Tibial nerve (tissue), 4 donors: ENCODE measurements at regions not wholly inside any gene's neighbourhood (a gene's known extent, or its start where the extent isn't known, plus 50 kb on each side); places are given as distances from the start of the nearest gene placed in this dataset.

Experiments
- EP300 ChIP-seq, 2 donors: sonication (generic); formaldehyde crosslinking; IDR thresholded peaks; one replicate each; pipeline ENCODE4 v1.6.1; 2017; ENCODE audit warnings: antibody characterized with exemption in 2 of 2, mild to moderate bottlenecking in 1 of 2
- POLR2A ChIP-seq, 2 donors: fragments of 450-650 bp; IDR thresholded peaks; one replicate each; pipeline ENCODE4 v1.6.1; 2017; ENCODE audit warnings: antibody characterized with exemption in 2 of 2, mild to moderate bottlenecking in 2 of 2, moderate library complexity in 2 of 2
- TF ChIP-seq, protein P1 (sequence below), 5 experiments: fragments of 200-600 bp in 3 of 5; fragments of 450-650 bp in 2 of 5; sonication (generic) in 3 of 5; IDR thresholded peaks; one replicate each; pipeline ENCODE4 v1.5.1; 2016 to 2019; ENCODE audit warnings: antibody characterized with exemption in 5 of 5, mild to moderate bottlenecking in 3 of 5, moderate library complexity in 2 of 5

DNA sequence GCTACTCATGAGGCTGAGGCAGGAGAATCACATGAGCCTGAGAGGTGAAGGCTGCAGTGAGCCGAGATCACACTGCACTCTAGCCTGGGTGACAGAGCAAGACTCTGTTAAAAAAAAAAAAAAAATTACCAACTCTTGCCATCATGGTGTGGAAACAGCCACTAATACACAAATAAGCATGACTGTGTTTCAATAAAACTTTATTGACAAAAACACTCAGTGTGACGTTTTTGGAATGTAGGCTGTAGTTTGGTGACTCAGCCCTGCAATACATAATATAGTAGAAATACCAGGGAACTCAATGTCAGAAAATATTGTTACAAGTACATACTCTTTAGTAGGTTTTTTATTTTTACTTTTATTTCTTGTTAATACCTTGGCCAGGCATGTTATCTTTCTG lies 207.1 kb downstream of the CASP12 start:
- TF ChIP-seq, protein P1, sequence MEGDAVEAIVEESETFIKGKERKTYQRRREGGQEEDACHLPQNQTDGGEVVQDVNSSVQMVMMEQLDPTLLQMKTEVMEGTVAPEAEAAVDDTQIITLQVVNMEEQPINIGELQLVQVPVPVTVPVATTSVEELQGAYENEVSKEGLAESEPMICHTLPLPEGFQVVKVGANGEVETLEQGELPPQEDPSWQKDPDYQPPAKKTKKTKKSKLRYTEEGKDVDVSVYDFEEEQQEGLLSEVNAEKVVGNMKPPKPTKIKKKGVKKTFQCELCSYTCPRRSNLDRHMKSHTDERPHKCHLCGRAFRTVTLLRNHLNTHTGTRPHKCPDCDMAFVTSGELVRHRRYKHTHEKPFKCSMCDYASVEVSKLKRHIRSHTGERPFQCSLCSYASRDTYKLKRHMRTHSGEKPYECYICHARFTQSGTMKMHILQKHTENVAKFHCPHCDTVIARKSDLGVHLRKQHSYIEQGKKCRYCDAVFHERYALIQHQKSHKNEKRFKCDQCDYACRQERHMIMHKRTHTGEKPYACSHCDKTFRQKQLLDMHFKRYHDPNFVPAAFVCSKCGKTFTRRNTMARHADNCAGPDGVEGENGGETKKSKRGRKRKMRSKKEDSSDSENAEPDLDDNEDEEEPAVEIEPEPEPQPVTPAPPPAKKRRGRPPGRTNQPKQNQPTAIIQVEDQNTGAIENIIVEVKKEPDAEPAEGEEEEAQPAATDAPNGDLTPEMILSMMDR (IDR thresholded peaks at IDR 0.05), result no peak
- TF ChIP-seq EP300 (IDR thresholded peaks at IDR 0.05), result no peak
- no peak for TF ChIP-seq POLR2A (IDR thresholded peaks at IDR 0.05)
